Dedifferentiated amniotic fluid mesenchymal stem cell (primary cell): ENCODE measurements at regions not wholly inside any gene's neighbourhood (a gene's known extent, or its start where the extent isn't known, plus 50 kb on each side); places are given as distances from the start of the nearest gene placed in this dataset.
"Not testable (repeated sequence)": the region's sequence is repeated elsewhere in the genome, so short reads cannot be mapped to it uniquely, and the experiment has no call there.

Source experiments
- DNase-seq: peaks from one replicate; pipeline ENCODE4 v3.0.0-alpha.2; 2016; ENCODE audit errors: extremely low spot score

DNA sequence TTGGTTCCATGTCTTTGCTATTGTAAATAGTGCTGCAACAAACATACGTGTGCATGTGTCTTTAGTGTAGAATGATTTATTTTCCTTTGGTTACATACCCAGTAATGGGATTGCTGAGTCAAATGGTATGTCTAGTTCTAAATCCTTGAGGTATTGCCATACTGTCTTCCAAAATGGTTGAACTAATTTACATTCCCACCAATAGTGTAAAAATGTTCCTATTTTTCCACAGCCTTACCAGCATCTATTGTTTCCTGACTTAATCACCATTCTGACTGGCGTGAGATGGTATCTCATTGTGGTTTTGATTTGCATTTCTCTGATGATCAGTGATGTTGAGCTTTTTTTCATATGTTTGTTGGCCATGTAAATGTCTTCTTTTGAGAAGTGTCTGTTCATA, 226.6 kb downstream of the ETAA1 start:
- DNase-seq = not testable (repeated sequence)

DNA sequence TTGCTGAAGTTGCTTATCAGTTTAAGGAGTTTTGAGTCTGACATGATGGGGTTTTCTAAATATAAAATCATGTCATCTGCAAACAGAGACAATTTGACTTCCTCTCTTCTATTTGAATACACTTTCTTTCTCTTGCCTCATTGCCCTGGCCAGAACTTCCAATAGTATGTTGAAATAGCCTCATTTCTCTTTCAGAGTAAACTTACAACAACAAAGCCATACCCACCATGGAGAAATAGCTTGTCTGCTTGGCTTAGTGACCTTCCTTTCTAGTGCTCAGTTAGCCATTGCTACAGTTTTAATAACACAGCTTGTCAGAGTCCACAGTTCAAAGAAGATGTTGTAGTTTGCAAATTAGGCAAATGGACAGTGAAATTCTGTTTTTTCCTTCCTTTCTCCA, 228.0 kb downstream of the ETAA1 start:
- no peak for DNase-seq

GRCh38 chr2:67625690-67626475, 228.8 kb downstream of the ETAA1 start:
- DNase-seq = peak; percentile 36

GRCh38 chr2:67626656-67627055, 229.5 kb downstream of the ETAA1 start:
- peak; percentile 40 for DNase-seq

- no peak for DNase-seq
Measured at GRCh38 chr2:67627456-67628207, 230.5 kb downstream of the ETAA1 start.

DNA sequence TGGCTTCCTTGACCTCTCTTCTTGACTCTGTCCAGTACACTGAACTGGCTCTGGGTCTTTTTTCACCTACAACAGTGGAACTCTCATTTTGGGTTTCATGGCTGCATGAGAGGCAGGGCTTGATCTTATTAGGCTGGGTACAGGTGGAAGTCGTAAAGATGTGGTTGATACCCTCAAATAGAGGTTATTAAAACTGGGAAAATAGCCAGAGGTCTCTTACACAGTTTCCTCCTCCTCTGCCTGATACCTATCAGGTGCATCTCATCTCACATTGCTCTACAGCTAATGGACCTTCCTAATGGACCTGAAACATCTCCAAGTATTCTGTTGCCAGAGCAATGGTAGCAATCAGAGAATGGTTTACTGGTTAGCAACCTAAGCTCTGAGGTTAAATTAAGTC, 231.8 kb downstream of the ETAA1 start:
- DNase-seq = no peak

- DNase-seq = no peak
Measured at GRCh38 chr2:67631483-67631882, 234.3 kb downstream of the ETAA1 start.

- DNase-seq = no peak
Measured at GRCh38 chr2:67633212-67633856, 236.2 kb downstream of the ETAA1 start.

- no peak for DNase-seq
Measured at GRCh38 chr2:67638146-67638545, 241.0 kb downstream of the ETAA1 start.

DNA sequence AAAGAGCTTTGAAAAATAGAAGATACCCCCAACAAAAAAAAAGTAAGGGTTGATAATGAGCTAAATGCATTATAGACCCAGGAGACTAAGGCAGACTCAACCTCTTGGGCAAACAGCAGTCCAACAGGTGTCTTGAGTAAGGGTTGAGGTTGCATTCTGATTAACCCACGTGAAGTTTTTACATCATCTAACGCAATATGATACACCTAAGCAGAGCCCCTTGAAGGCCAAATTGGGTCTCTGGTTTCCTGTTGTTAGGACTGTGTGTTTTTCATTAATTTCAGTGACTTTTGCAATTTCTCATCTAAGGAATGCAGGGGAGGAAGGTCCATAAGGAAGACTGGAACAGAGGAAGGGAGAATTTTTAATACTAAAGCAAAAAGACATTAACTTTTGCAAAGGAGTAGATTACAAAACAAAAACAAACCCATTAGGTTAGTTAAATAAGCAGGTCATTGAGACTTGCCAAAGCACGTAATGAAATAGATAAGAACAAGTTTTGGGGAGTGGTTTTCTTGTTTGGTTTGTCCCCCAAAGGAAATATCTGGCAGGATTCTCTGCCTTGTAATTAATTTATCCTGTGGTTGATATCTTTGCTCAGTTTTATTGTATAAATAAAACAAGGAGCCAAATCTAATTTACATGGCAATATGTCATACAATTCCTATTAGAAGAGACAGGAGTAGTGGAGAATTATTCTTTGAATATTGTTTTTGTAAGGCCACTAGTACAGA, 244.3 kb downstream of the ETAA1 start:
- DNase-seq = no peak

DNA sequence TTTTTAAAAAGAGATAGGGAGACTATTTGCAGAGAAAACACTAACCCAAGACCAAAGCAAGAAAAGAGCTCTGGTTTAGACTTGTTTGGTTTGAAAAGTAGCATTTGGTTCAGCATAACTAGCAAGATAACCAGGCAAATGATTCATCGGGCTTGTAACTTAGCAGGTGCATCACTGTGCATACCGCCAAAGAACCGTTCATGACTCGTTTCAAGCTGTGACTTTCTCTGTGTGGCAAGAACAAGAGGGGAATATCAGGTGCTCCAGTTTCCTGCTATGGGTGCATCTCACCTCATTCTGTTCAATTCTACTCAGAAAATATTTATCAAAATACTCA, 244.9 kb downstream of the ETAA1 start:
- DNase-seq = no peak

DNA sequence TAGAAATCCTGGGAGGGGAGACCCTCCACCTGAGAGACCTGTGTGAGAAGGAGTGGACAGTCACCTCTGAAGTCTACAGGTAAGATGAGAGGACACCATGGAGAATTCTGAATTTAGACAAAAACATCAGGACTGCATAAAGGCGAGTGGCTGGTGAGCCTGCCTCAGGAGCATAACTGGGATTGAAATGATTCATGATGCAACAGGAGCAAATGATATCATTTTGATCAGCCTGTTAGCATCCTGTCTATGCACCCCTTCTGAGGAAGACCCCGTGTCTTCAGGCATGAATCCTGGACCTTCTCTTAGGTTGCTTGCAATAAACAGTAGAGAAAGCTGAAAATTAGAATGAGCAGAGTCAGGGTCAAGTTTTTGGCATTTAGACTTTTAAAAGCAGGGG, 245.8 kb downstream of the ETAA1 start:
- DNase-seq = no peak

- no peak for DNase-seq
Measured at GRCh38 chr2:67645280-67646138, 248.4 kb downstream of the ETAA1 start.

- no peak for DNase-seq
Measured at GRCh38 chr2:67646714-67647333, 249.7 kb downstream of the ETAA1 start.

- peak; percentile 30 for DNase-seq
Measured at GRCh38 chr2:67649331-67650261, 252.5 kb downstream of the ETAA1 start.

DNA sequence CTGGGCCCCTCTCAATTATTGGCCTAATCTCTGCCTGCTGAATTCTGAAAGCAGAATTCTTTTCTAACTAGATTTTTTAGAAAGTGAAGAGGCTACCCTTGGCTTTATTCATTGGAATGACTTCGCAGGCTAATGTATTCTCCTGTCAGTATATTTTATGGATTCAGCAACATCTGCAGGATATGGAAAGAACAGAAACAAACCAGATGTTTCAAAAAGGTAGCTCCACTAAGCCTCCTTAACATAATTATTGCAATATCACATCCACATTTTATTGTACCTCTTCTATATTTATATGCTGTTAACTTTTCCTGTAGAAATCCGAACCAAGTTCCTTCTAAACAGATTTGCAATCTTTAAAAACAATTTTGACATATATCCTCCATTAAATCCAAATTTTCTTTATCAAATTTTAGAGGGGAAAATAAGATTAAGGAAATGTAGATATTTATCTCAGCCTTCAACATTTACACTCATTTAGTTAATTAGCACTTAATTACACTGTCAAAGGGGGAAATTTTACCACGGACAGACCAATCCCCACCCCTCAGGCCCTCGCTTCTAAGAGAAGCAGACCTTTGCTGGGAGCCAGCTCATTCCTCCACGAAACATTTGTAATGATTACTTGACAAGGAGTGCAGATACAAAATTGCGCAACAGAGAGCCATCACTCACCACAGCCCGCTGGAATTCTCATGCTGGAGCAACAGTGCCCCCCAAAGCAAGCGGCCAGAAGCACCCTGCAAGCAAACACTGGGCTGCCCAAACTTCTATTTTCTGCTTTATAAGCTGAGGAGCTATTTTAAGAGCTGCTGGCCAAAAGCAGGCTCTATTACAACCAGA, 253.4 kb downstream of the ETAA1 start:
- peak; percentile 92 for DNase-seq

GRCh38 chr2:67651565-67651964, 254.4 kb downstream of the ETAA1 start:
- no peak for DNase-seq

DNA sequence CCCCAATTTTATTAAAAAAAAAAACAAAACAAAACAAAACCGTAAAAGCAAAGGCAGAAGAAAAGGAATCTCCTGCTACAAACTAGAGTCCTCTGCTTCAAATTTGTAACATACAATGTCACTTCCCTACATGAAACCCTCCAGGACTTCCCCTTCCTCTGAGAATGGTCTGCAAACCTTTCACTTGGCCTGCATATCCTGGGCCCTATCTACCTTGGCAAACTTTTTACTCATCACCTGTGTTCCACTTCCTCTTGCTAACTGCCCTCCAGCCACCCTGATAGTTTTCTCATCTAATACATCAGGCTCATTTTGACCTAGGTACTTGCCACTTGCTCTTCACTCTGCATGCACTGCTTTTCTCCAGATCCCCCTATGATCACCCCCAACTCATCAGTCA, 255.5 kb downstream of the ETAA1 start:
- DNase-seq = no peak

DNA sequence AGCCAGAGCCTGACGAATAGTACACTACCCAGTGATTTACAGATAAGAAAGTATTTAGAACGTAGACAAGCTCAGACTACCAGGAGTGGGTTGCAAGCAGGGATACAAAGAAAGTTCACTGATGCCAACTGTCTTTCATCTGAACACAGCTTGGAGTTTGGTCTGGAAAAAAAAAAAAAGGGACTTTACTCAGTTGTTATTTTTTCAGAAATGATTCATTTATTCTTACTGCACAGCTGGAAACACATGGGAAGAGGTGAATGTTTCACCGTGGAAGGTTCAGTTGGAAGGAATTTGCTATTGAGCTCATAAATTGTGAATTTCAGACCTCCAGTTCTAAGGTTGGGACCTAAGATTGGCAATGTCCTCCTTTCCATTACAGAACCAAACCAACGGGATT, 259.7 kb downstream of the ETAA1 start:
- no peak for DNase-seq
